Naive thymus-derived CD4-positive, alpha-beta T cell (primary cell): ENCODE measurements at regions not wholly inside any gene's neighbourhood (a gene's known extent, or its start where the extent isn't known, plus 50 kb on each side); places are given as distances from the start of the nearest gene placed in this dataset.

Source experiments
- ATAC-seq: fragments of 150-1000 bp; cut with Tn5 transposase; 2 replicates; pipeline ENCODE4 v1.10.0; 2021; ENCODE audit warnings: mild to moderate bottlenecking, moderate library complexity
- CTCF ChIA-PET: fragments of 350-600 bp; sonication (Branson Sonifier 250); formaldehyde crosslinking; loops from one replicate; lab custom pipeline; 2021; ENCODE audit warnings: antibody characterized with exemption; lab: Charles Lee
- POLR2A ChIA-PET: fragments of 350-600 bp; sonication (Branson Sonifier 250); formaldehyde crosslinking; loops from one replicate; lab custom pipeline; 2021; ENCODE audit warnings: antibody characterized with exemption, inconsistent platforms; lab: Charles Lee
- DNase-seq, 9 donors: peaks; one replicate each; pipeline versions ENCODE4 v3.0.0 to v3.0.0-alpha.2; 2020 to 2022; ENCODE audit warnings: mixed read lengths in 1 of 9
- H3K27ac ChIP-seq: one replicate; pipeline ENCODE4 v1.7.0; 2013; ENCODE audit warnings: mild to moderate bottlenecking, low read depth, low read length, moderate library complexity
- H3K27me3 ChIP-seq, 2 donors: one replicate each; pipeline ENCODE4 v1.7.0; 2013; ENCODE audit warnings: low read length in 2 of 2, mild to moderate bottlenecking in 2 of 2, moderate library complexity in 2 of 2; ENCODE audit not compliant: control insufficient read depth in 2 of 2, insufficient read depth in 2 of 2
- H3K36me3 ChIP-seq, 3 experiments: 1 replicate in 2 of 3; 2 replicates in 1 of 3; pipeline ENCODE4 v1.7.0; 2013; ENCODE audit warnings: low read length in 3 of 3, mild to moderate bottlenecking in 3 of 3, moderate library complexity in 1 of 3; ENCODE audit not compliant: insufficient read depth in 3 of 3, control insufficient read depth in 2 of 3
- H3K4me1 ChIP-seq, 2 donors: one replicate each; pipeline ENCODE4 v1.7.0; 2013; ENCODE audit warnings: low read length in 2 of 2, mild to moderate bottlenecking in 2 of 2, moderate library complexity in 1 of 2; ENCODE audit not compliant: control insufficient read depth in 2 of 2, insufficient read depth in 2 of 2
- H3K4me3 ChIP-seq: 2 replicates; pipeline ENCODE4 v1.7.0; 2013; ENCODE audit warnings: mild to moderate bottlenecking, low read length
- H3K9me3 ChIP-seq, 3 experiments: 1 replicate in 2 of 3; 2 replicates in 1 of 3; pipeline ENCODE4 v1.7.0; 2013; ENCODE audit warnings: low read length in 3 of 3; ENCODE audit not compliant: control insufficient read depth in 2 of 3
- H3K27ac Mint-ChIP-seq, 9 donors: one replicate each; pipeline ENCODE4 v1.8.0; 2020 to 2022; ENCODE audit warnings: mixed read lengths in 9 of 9, mild to moderate bottlenecking in 8 of 9, moderate library complexity in 5 of 9, inconsistent platforms in 2 of 9
- H3K27me3 Mint-ChIP-seq, 5 donors: one replicate each; pipeline ENCODE4 v1.8.0; 2021 to 2022; ENCODE audit warnings: mixed read lengths in 5 of 5, mild to moderate bottlenecking in 1 of 5
- H3K36me3 Mint-ChIP-seq, 5 donors: one replicate each; pipeline ENCODE4 v1.8.0; 2020 to 2022; ENCODE audit warnings: mixed read lengths in 5 of 5, mild to moderate bottlenecking in 3 of 5, inconsistent platforms in 1 of 5
- H3K4me1 Mint-ChIP-seq, 7 donors: one replicate each; pipeline ENCODE4 v1.8.0; 2020 to 2022; ENCODE audit warnings: mixed read lengths in 7 of 7, mild to moderate bottlenecking in 3 of 7, inconsistent platforms in 1 of 7
- H3K4me3 Mint-ChIP-seq, 10 donors: one replicate each; pipeline ENCODE4 v1.8.0; 2020 to 2022; ENCODE audit warnings: mild to moderate bottlenecking in 10 of 10, mixed read lengths in 10 of 10, moderate library complexity in 6 of 10, inconsistent platforms in 2 of 10
- H3K9me3 Mint-ChIP-seq, 11 donors: one replicate each; pipeline ENCODE4 v1.8.0; 2020 to 2022; ENCODE audit warnings: mixed read lengths in 11 of 11, mild to moderate bottlenecking in 4 of 11, inconsistent platforms in 1 of 11, moderate library complexity in 1 of 11
- intact Hi-C, 2 donors: fragments of 100-400 bp; cut with micrococcal nuclease; formaldehyde crosslinking; loops; one replicate each; pipeline ENCODE4 v1.15.1; 2023

GRCh38 chr9:88733651-88734421 is 198.9 kb downstream of the NXNL2 start:
- CTCF ChIA-PET, result no interaction called here
- H3K4me1 Mint-ChIP-seq, result no peaks in the 10 kb centered on the region
- H3K27ac ChIP-seq, result no peak overlapping the region
- no peaks in the 10 kb centered on the region for H3K9me3 ChIP-seq
- ATAC-seq, result no peak
- H3K4me3 ChIP-seq, result no peak overlapping the region
- peaks cover 0 to 24% (median 19%) of the 10 kb centered on the region in 5 donors for H3K27me3 Mint-ChIP-seq
- intact Hi-C loops, result no loop called here
- H3K36me3 ChIP-seq, result no peaks in the 10 kb centered on the region
- H3K4me3 Mint-ChIP-seq, result no peak overlapping the region
- no peaks in the 10 kb centered on the region for H3K4me1 ChIP-seq
- H3K27me3 ChIP-seq, result no peaks in the 10 kb centered on the region
- POLR2A ChIA-PET, result no interaction called here
- peaks cover 0 to 11% (median 0%) of the 10 kb centered on the region in 11 donors for H3K9me3 Mint-ChIP-seq
- no peak overlapping the region for H3K27ac Mint-ChIP-seq
- H3K36me3 Mint-ChIP-seq, result no peaks in the 10 kb centered on the region
- no peak for DNase-seq

GRCh38 chr9:88734527-88734926 is 199.5 kb downstream of the NXNL2 start:
- Histone ChIP-seq H3K27me3 (no peaks in the 10 kb centered on the region), H3K9me3 (no peaks in the 10 kb centered on the region), H3K4me1 (no peaks in the 10 kb centered on the region), H3K27ac (no peak overlapping the region), H3K4me3 (no peak overlapping the region), H3K36me3 (no peaks in the 10 kb centered on the region)
- Mint-ChIP-seq H3K4me3 (no peak overlapping the region), H3K4me1 (no peaks in the 10 kb centered on the region), H3K27me3 (peaks cover 4 to 21% (median 17%) of the 10 kb centered on the region in 5 donors), H3K9me3 (peaks cover 0 to 11% (median 0%) of the 10 kb centered on the region in 11 donors), H3K27ac (no peak overlapping the region), H3K36me3 (no peaks in the 10 kb centered on the region)
- intact Hi-C loops, result no loop called here
- ChIA-PET CTCF (no interaction called here), POLR2A (interaction anchor here (0.7 kb wide), 1 partner anchor 21 kb away, joined by 3 read pairs; no protein-coding TSS in a partner anchor)
- DNase-seq (no peak), ATAC-seq (no peak)

DNA sequence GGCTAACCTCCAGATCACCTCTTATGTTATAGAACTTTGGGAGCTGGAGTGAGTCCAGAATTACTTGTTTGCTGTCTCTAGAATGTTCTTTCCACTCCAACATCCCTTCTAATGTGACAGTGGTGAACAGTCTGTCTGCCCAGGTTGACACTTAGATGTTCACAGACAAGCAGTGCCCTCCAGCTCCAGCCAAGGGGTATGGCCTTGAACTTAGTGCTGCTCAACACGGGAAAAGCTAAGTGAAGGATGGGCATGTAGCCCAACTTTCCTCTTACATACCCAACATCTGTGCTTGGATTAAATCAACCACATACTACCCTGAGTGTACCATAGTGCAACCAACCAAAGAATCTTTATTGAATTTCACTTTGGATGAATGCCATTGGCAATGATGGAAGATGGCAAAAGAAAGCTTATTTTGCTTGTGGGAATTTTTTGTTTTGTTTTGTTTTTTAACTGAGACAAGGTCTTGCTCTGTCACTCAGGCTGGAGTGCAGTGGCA is 201.2 kb downstream of the NXNL2 start:
- Histone ChIP-seq H3K36me3 (no peaks in the 10 kb centered on the region), H3K4me3 (no peak overlapping the region), H3K9me3 (no peaks in the 10 kb centered on the region), H3K27me3 (no peaks in the 10 kb centered on the region), H3K4me1 (no peaks in the 10 kb centered on the region), H3K27ac (no peak overlapping the region)
- Mint-ChIP-seq H3K4me1 (no peaks in the 10 kb centered on the region), H3K27me3 (peaks cover 1 to 26% (median 13%) of the 10 kb centered on the region in 5 donors), H3K27ac (no peak overlapping the region), H3K36me3 (no peaks in the 10 kb centered on the region), H3K4me3 (no peak overlapping the region), H3K9me3 (no peaks in the 10 kb centered on the region)
- POLR2A ChIA-PET, result no interaction called here
- intact Hi-C loops, result loop anchor here in 1 of 2 donors (5.0 kb wide), 1 partner anchor 266 kb away; no protein-coding TSS in a partner anchor
- CTCF ChIA-PET, result no interaction called here
- DNase-seq (no peak), ATAC-seq (no peak)

- H3K36me3 Mint-ChIP-seq, result no peaks in the 10 kb centered on the region
- H3K4me3 ChIP-seq, result no peak overlapping the region
- ChIA-PET CTCF (no interaction called here), POLR2A (no interaction called here)
- no peak overlapping the region for H3K4me3 Mint-ChIP-seq
- H3K4me1 Mint-ChIP-seq, result no peaks in the 10 kb centered on the region
- ATAC-seq, result no peak
- H3K27ac Mint-ChIP-seq, result no peak overlapping the region
- no peaks in the 10 kb centered on the region for H3K27me3 ChIP-seq
- H3K4me1 ChIP-seq, result no peaks in the 10 kb centered on the region
- H3K9me3 ChIP-seq, result no peaks in the 10 kb centered on the region
- H3K27ac ChIP-seq, result no peak overlapping the region
- intact Hi-C loops, result loop anchor here in 1 of 2 donors (5.0 kb wide), 1 partner anchor 265 kb away; no protein-coding TSS in a partner anchor
- H3K36me3 ChIP-seq, result no peaks in the 10 kb centered on the region
- H3K9me3 Mint-ChIP-seq, result no peaks in the 10 kb centered on the region
- peaks cover 2 to 28% (median 12%) of the 10 kb centered on the region in 5 donors for H3K27me3 Mint-ChIP-seq
- DNase-seq, result no peak
Measured at GRCh38 chr9:88737031-88737430, 202.1 kb downstream of the NXNL2 start.

DNA sequence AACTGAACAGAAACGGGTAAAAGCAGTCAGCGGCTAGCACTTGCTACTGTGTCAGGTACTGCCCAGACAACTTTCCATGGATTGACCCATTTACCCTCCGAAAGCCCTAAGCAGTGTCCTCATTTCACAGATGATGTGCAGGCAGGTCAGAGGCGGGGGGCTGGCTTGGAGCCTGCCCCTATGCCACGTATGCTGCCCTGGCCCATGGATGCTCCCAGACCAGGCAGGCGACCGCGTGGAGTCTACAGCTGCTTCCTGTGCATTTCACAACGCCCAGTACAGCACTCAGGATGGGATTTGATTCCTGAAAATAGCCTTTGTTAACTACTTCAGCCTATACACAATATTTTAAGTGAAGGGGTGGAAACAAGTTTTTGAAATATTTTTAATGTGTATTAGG is 202.9 kb downstream of the NXNL2 start:
- H3K27ac Mint-ChIP-seq, result no peak overlapping the region
- Histone ChIP-seq H3K36me3 (no peaks in the 10 kb centered on the region), H3K27ac (no peak overlapping the region), H3K27me3 (no peaks in the 10 kb centered on the region), H3K9me3 (no peaks in the 10 kb centered on the region), H3K4me3 (no peak overlapping the region), H3K4me1 (no peaks in the 10 kb centered on the region)
- POLR2A ChIA-PET, result no interaction called here
- no peaks in the 10 kb centered on the region for H3K4me1 Mint-ChIP-seq
- peaks cover 4 to 28% (median 15%) of the 10 kb centered on the region in 5 donors for H3K27me3 Mint-ChIP-seq
- ATAC-seq (no peak), DNase-seq (no peak)
- intact Hi-C loops, result loop anchor here in 1 of 2 donors (5.0 kb wide), 1 partner anchor 264 kb away; no protein-coding TSS in a partner anchor
- CTCF ChIA-PET, result no interaction called here
- H3K36me3 Mint-ChIP-seq, result no peaks in the 10 kb centered on the region
- H3K9me3 Mint-ChIP-seq, result no peaks in the 10 kb centered on the region
- H3K4me3 Mint-ChIP-seq, result no peak overlapping the region

DNA sequence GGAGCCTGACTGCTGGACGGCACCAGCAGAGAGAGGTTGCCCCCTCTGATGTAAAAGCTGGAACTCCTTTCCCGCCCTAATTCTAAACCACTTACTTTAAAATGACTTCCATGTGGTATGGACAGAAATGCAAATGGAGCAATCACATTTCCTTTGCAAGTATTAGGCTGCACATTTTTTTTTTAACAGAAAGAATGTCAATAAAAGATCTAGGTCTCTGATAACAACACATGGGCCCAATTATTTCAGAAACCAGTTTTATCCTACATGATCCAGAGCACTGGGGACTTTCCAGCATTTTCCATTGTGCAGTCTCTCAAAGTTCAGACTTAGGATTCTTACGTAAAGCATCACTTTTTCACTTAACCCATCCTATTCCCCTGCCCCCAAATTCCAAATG is 203.7 kb downstream of the NXNL2 start:
- Mint-ChIP-seq H3K9me3 (no peaks in the 10 kb centered on the region), H3K27me3 (peaks cover 4 to 28% (median 20%) of the 10 kb centered on the region in 5 donors), H3K4me1 (no peaks in the 10 kb centered on the region), H3K4me3 (no peak overlapping the region), H3K36me3 (no peaks in the 10 kb centered on the region), H3K27ac (no peak overlapping the region)
- Histone ChIP-seq H3K9me3 (no peaks in the 10 kb centered on the region), H3K27ac (no peak overlapping the region), H3K27me3 (no peaks in the 10 kb centered on the region), H3K4me3 (no peak overlapping the region), H3K4me1 (no peaks in the 10 kb centered on the region), H3K36me3 (no peaks in the 10 kb centered on the region)
- intact Hi-C loops, result loop anchor here in 1 of 2 donors (5.0 kb wide), 1 partner anchor 264 kb away; no protein-coding TSS in a partner anchor
- no peak for DNase-seq
- no peak for ATAC-seq
- ChIA-PET POLR2A (no interaction called here), CTCF (no interaction called here)
